Activated T-helper 1 cell treated with anti-CD3 and anti-CD28 coated beads, Interleukin-12 subunit alpha, Interleukin-12 subunit beta, Interleukin-2, Interleukin-4 antibody, amounts not matched to agents 30 ng/mL and 10 ng/mL and 1 ng/mL, durations not matched to agents 14 hours and 24 hours and 36 hours (primary cell): ENCODE measurements at regions not wholly inside any gene's neighbourhood (a gene's known extent, or its start where the extent isn't known, plus 50 kb on each side); places are given as distances from the start of the nearest gene placed in this dataset.

Source experiments
- DNase-seq: peaks from one replicate; pipeline ENCODE4 v3.0.0; 2021; ENCODE audit warnings: low spot score
- H3K27ac Mint-ChIP-seq: one replicate; pipeline ENCODE4 v1.8.0; 2021; ENCODE audit warnings: mild to moderate bottlenecking, mixed read lengths
- H3K27me3 Mint-ChIP-seq: one replicate; pipeline ENCODE4 v1.8.0; 2022; ENCODE audit warnings: mild to moderate bottlenecking, moderate library complexity, mixed read lengths; ENCODE audit not compliant: insufficient read depth
- H3K36me3 Mint-ChIP-seq: one replicate; pipeline ENCODE4 v1.8.0; 2021; ENCODE audit warnings: low read depth, mixed read lengths
- H3K4me1 Mint-ChIP-seq: one replicate; pipeline ENCODE4 v1.8.0; 2021; ENCODE audit warnings: low read depth, mixed read lengths
- H3K4me3 Mint-ChIP-seq: one replicate; pipeline ENCODE4 v1.8.0; 2021; ENCODE audit warnings: mild to moderate bottlenecking, moderate library complexity, mixed read lengths
- H3K9me3 Mint-ChIP-seq: one replicate; pipeline ENCODE4 v1.8.0; 2021; ENCODE audit warnings: mixed read lengths
- intact Hi-C: fragments of 100-400 bp; cut with micrococcal nuclease; formaldehyde crosslinking; loops from one replicate; pipeline ENCODE4 v1.15.1; 2024

DNA sequence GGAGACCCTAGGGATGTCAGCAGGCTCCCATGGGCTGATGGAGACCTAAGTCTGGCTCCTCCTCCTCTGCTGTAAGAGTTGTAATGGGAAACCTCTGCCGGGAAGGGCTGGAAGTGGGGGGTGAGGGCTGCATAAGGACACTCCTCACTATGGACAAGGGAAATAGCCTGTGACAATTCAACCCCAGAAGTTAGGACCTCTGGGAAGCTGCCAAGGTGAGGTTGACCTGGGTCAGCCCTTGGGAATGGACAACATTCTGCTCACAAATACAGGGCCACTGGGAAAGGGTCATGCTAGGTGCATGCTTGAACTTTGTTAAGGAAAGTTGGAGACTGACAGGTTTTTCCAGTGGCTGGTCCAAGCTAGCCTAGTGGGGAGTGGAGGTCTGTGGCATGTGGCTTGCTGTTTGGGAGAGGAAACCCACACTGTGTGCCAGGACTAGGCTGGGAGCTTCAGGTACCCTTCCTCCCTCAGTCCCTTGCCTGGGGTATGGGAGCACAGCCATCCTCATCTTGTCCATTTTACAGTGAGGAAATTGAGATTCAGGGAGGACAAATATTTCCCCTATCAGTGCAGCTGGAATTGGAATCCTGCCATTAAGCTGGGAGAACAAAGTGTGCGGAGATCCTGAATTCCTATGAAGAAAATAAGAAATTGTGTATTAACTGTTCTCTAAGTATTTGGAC lies 190.4 kb downstream of the SALL1 start:
- Mint-ChIP-seq H3K4me3 (no peak overlapping the region), H3K36me3 (no peaks in the 10 kb centered on the region), H3K27me3 (peaks cover 2% of the 10 kb centered on the region), H3K9me3 (no peaks in the 10 kb centered on the region), H3K27ac (no peak overlapping the region), H3K4me1 (no peaks in the 10 kb centered on the region)
- DNase-seq = no peak
- intact Hi-C loops = no loop called here

DNA sequence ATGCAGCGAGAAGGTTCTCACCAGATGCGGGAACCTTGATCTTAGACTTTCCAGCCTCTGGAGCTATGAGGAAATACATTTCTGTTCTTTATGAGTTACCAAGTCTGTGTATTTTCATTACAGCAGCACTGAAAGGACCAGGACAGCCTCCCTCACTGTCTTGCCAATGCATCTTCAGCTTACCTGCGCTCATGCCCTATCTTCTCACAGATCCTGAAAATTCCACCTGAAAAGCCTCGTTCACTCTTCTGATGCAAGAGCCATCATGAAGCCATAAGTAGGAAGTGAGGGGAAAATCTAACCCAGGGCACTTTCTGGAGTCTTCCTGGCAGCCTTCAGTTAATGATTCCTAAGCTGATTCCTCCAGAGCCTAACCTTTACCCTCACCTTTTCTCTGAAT lies 194.0 kb downstream of the SALL1 start:
- Mint-ChIP-seq H3K4me1 (no peaks in the 10 kb centered on the region), H3K27me3 (peaks cover 2% of the 10 kb centered on the region)
- intact Hi-C loops = no loop called here

DNA sequence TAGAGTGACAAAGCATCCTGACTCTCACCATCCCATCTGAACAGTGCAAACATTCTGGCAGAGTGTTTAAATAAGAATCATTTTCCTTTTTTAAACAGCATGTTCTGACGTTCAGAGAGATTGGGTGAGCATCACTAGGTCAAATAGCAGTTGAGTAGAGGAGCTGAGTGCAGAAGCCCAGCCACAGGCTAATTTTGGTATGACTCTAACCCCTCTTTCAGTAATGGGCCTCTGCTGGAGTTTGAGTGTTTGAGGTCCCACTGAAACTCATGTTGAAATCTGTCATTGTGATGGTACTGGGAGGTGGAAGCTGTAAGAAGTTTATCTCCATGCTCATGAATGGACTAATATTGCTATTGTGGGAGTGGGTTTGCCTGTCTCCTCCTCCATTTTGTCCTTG lies 194.4 kb downstream of the SALL1 start:
- H3K27me3 Mint-ChIP-seq = peaks cover 2% of the 10 kb centered on the region
- intact Hi-C loops = no loop called here

More for the DNA sequence above, 194.0 kb downstream of the SALL1 start:
- Mint-ChIP-seq H3K27ac (no peak overlapping the region), H3K36me3 (no peaks in the 10 kb centered on the region), H3K4me3 (no peak overlapping the region), H3K9me3 (no peaks in the 10 kb centered on the region)
- no peak for DNase-seq

DNA sequence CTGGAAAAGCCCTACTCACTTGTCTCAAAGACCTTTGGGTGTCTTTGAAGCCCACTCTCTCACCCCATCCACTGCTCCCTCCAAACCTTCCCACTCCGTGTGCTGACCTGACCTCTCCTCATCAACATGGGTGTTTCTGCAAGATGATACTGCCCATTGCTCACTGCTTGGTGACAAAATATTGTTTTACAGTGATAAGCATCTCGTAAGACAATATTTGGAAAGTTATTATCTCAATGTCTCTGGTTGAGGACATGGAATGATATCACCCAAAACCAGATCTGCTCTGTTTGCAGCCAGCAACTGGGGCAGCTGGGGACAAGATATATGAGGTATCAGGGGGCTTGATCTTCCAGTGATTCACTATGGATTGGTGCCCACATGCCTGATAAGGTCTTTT lies 195.8 kb downstream of the SALL1 start:
- H3K27ac Mint-ChIP-seq = no peak overlapping the region
- DNase-seq = no peak
- H3K4me1 Mint-ChIP-seq = no peaks in the 10 kb centered on the region
- peaks cover 2% of the 10 kb centered on the region for H3K27me3 Mint-ChIP-seq
- intact Hi-C loops = no loop called here
- no peaks in the 10 kb centered on the region for H3K36me3 Mint-ChIP-seq
- no peaks in the 10 kb centered on the region for H3K9me3 Mint-ChIP-seq
- no peak overlapping the region for H3K4me3 Mint-ChIP-seq

More for the DNA sequence above, 194.4 kb downstream of the SALL1 start:
- Mint-ChIP-seq H3K4me3 (no peak overlapping the region), H3K36me3 (no peaks in the 10 kb centered on the region), H3K9me3 (no peaks in the 10 kb centered on the region), H3K27ac (no peak overlapping the region), H3K4me1 (no peaks in the 10 kb centered on the region)
- DNase-seq = no peak

DNA sequence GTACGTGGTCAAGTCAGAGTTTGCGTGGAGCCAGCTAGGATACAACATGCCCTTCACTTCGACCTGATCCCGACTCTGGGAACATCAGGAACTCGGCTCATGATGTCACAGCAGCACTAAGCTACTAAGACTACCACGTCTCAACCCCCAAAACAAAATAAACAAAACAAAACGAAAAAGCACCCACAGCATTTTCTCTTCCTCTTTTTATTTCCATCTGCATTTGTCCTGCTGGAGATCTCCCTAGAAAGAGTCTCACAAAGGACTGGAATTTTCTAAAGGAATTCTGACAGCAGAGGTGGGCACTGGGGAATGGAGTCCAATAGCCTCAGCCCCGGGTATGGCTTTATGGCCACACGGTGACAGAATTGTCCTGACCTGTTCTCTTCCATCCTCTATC lies 196.6 kb downstream of the SALL1 start:
- H3K4me3 Mint-ChIP-seq = no peak overlapping the region
- no peaks in the 10 kb centered on the region for H3K36me3 Mint-ChIP-seq
- intact Hi-C loops = no loop called here
- no peak overlapping the region for H3K27ac Mint-ChIP-seq
- H3K27me3 Mint-ChIP-seq = peaks cover 2% of the 10 kb centered on the region
- no peaks in the 10 kb centered on the region for H3K4me1 Mint-ChIP-seq
- no peak for DNase-seq
- H3K9me3 Mint-ChIP-seq = no peaks in the 10 kb centered on the region

DNA sequence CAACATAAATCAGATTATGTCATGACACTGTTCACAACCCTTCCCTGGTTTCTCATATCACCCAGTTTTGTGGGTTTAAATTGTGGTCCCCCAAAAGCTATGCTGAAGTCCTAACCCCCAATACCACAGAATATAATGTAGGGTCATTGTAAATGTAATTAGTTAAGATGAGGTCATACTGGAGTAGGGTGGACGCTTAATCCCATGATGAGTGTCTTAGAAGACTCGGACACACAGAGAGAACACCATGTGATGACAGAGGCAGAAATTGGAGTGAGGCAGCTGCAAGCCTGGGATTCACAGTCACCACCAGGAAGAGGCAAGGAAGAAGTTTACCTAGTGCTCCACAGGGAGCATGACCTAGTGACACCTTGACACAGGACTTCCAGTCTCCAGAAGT lies 197.8 kb downstream of the SALL1 start:
- H3K4me1 Mint-ChIP-seq = no peaks in the 10 kb centered on the region
- no peaks in the 10 kb centered on the region for H3K9me3 Mint-ChIP-seq
- no peak overlapping the region for H3K4me3 Mint-ChIP-seq
- H3K36me3 Mint-ChIP-seq = no peaks in the 10 kb centered on the region
- H3K27ac Mint-ChIP-seq = no peak overlapping the region
- DNase-seq = no peak
- H3K27me3 Mint-ChIP-seq = peaks cover 2% of the 10 kb centered on the region
- intact Hi-C loops = no loop called here

DNA sequence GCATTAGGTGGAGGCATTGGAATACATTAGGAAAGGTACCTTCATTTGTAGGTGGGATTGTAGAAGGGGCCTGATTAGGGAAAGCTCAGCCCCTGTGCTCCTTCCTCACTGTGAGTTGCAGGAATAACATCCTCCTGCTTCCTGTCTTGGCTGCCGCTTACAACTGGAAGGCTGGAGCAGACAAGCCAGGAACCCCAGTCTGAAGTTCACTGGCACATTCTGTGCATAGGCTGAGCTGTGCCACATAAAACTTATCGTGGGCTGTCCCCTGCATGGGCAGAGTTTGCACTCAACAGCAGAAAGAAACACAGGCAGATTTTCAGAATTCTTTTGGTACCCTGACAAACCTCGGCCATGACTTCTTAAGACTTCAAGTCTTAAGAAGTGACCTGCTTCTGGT lies 200.1 kb downstream of the SALL1 start:
- no peaks in the 10 kb centered on the region for H3K4me1 Mint-ChIP-seq
- no peak overlapping the region for H3K4me3 Mint-ChIP-seq
- intact Hi-C loops = no loop called here
- no peak for DNase-seq
- H3K27ac Mint-ChIP-seq = no peak overlapping the region
- no peaks in the 10 kb centered on the region for H3K36me3 Mint-ChIP-seq
- peaks cover 2% of the 10 kb centered on the region for H3K27me3 Mint-ChIP-seq
- peaks cover 3% of the 10 kb centered on the region for H3K9me3 Mint-ChIP-seq

DNA sequence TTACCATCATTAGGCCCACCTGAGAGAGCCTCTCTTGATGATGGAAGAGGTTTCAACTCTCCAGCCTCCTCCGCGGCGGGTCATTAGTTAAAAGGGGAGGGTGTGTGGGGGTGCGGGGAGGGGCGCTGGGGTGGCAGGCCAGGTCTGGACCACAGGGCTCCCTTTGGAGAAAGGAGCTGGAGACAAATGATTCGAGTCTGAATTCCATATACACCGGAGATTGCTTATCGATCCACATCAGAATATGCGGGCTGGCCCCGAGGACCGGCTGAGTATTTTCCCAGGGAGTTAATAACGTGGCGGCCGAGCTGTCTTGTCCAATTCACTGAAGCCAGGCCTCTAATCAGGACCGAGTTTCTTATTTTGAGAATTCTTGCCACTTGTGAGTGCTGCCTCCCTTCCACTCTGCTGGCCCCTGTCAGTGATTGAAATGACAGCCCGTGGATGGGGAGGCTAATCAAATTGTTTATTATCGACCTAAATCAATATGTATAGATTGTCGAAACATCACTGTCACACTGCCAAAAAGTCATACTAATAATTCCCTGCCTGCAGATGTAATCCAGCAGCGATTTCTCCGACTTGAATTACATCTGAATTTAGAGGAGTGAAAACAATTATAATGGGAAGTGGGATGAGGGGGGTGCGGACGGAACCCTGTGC lies 202.7 kb downstream of the SALL1 start:
- H3K36me3 Mint-ChIP-seq = no peaks in the 10 kb centered on the region
- intact Hi-C loops = no loop called here
- no peak for DNase-seq
- peaks cover 2% of the 10 kb centered on the region for H3K27me3 Mint-ChIP-seq
- H3K4me1 Mint-ChIP-seq = no peaks in the 10 kb centered on the region
- no peak overlapping the region for H3K4me3 Mint-ChIP-seq
- H3K9me3 Mint-ChIP-seq = peaks cover 3% of the 10 kb centered on the region
- no peak overlapping the region for H3K27ac Mint-ChIP-seq

DNA sequence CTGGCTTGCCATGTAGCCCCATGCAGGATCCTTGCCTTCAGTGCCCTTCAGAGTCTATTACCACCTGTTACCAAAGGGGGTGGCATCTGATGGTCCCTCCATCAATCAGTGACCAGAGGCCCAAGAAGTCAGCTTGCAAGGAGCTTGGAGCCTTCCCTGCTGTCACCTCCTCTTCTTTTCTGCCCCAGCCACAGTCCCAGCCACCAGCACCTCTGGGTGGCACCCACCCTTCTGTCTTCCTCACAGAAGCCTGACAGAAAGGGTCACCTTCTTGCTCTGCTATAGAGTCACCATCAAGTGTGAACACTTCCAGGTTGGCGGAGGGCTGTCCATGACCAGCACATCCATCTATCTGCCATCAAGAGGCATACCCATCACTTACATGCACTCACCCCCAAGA lies 203.2 kb downstream of the SALL1 start:
- Mint-ChIP-seq H3K27me3 (no peaks in the 10 kb centered on the region), H3K4me1 (no peaks in the 10 kb centered on the region), H3K4me3 (no peak overlapping the region), H3K9me3 (peaks cover 3% of the 10 kb centered on the region), H3K36me3 (no peaks in the 10 kb centered on the region), H3K27ac (no peak overlapping the region)
- DNase-seq = no peak
- intact Hi-C loops = no loop called here

DNA sequence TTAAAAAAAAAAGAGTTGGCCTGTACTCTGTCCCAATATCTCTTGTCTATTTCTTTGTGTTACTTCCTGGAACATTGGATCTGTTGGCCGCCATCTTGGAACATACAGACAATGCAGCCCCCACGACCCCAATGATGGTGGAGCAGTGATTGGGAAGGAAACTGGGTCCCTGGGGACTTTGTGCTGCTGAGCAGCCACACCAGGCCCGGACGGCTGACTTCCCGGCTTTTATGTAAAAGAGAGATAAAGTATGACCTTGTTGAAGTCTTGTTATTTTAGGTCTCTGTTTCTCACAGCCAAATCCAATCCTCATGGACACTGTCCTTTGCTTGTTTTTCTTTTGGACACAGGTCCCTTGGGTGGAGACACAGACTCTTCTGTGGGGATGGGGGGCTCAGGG lies 204.5 kb downstream of the SALL1 start:
- Mint-ChIP-seq H3K9me3 (peaks cover 3% of the 10 kb centered on the region), H3K4me1 (no peaks in the 10 kb centered on the region), H3K36me3 (no peaks in the 10 kb centered on the region), H3K27me3 (no peaks in the 10 kb centered on the region), H3K4me3 (no peak overlapping the region), H3K27ac (no peak overlapping the region)
- DNase-seq = no peak
- intact Hi-C loops = no loop called here

DNA sequence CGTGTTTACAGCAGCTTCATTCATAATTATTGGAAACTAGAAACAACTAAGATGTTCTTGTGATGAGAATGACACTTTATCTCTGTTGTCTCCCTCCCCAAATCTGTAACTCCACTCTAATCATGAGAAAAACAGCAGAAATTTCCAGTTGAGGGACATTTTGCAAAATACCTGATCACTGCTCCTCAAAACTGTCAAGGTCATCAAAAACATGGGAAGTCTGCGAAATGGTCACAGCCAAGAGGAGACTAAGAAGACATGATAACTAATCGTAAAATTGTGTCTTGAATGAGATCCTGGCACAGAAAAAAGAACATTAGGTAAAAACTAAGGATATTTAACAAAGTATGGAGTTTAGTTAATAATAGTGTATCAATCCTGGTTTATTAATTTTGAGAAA lies 204.2 kb downstream of the CYLD start:
- intact Hi-C loops = no loop called here
- no peaks in the 10 kb centered on the region for H3K27me3 Mint-ChIP-seq
- no peak for DNase-seq
- H3K4me1 Mint-ChIP-seq = no peaks in the 10 kb centered on the region
- no peak overlapping the region for H3K27ac Mint-ChIP-seq
- H3K36me3 Mint-ChIP-seq = no peaks in the 10 kb centered on the region
- peaks cover 3% of the 10 kb centered on the region for H3K9me3 Mint-ChIP-seq
- H3K4me3 Mint-ChIP-seq = no peak overlapping the region

DNA sequence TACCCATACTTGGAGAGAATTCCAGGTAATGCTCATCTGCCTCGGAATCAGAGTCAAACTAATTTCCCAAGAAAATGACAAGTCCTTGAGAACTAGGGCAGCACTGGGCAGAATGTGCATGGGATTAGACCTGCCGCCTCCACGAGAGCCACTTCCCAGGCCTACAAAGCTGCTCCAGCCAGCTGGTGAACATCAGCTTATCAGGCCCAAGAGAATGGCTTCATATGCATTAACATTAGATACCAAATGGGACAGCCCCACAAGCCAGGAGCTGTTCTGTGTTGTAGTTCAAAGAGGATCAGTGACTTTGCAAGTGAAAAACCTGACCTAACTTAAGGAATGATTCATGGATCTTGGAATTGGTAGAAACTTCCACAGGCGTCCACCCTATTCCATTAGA lies 203.3 kb downstream of the CYLD start:
- H3K36me3 Mint-ChIP-seq = no peaks in the 10 kb centered on the region
- H3K27ac Mint-ChIP-seq = no peak overlapping the region
- no peaks in the 10 kb centered on the region for H3K27me3 Mint-ChIP-seq
- H3K4me1 Mint-ChIP-seq = no peaks in the 10 kb centered on the region
- no peak for DNase-seq
- H3K9me3 Mint-ChIP-seq = peaks cover 3% of the 10 kb centered on the region
- H3K4me3 Mint-ChIP-seq = no peak overlapping the region
- intact Hi-C loops = no loop called here

DNA sequence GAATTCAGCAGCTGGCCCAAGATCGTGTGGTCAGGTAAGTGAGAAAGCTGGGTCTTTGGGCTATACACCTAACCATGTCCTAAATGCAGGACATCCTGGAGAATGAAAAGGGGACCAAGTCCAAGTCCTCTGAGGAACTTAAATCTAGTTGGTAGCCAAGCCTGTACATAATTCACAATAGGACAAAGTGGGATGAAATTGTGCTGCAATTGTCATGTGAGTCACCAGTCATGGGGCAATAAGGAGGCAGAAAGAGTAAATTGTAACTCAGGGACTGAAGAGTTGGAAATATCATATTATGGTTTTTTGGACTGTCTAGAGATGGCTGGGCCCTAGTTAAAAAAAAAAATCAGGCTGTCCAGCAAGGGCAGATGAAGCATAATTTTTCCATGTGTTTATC lies 202.6 kb downstream of the CYLD start:
- no peaks in the 10 kb centered on the region for H3K4me1 Mint-ChIP-seq
- H3K27me3 Mint-ChIP-seq = no peaks in the 10 kb centered on the region
- peaks cover 3% of the 10 kb centered on the region for H3K9me3 Mint-ChIP-seq
- H3K4me3 Mint-ChIP-seq = no peak overlapping the region
- no peaks in the 10 kb centered on the region for H3K36me3 Mint-ChIP-seq
- no peak overlapping the region for H3K27ac Mint-ChIP-seq
- DNase-seq = no peak
- intact Hi-C loops = no loop called here

DNA sequence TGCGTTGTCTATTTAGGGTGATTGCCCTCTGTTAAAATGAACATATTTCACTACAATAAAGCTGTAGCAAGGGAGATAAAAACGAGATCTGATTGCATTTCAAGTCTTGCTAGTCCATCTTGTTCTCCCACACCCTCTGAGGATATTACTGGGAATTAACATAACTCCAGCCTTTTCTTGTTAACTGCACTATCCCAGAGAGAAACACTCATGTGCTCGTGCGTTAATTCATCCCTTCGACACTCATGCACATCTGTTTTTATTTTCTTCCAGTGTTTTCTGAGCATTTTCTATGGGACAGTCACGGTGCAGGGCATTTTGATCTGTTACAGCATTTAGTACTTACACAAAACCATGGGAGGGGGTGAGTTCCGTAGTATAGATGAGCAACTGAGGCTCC lies 202.1 kb downstream of the CYLD start:
- Mint-ChIP-seq H3K9me3 (peaks cover 3% of the 10 kb centered on the region), H3K27me3 (no peaks in the 10 kb centered on the region), H3K36me3 (no peaks in the 10 kb centered on the region), H3K4me3 (no peak overlapping the region), H3K4me1 (no peaks in the 10 kb centered on the region), H3K27ac (no peak overlapping the region)
- no peak for DNase-seq
- intact Hi-C loops = no loop called here
